MCF 10A (cell line): ENCODE measurements at regions not wholly inside any gene's neighbourhood (a gene's known extent, or its start where the extent isn't known, plus 50 kb on each side); places are given as distances from the start of the nearest gene placed in this dataset.

Source experiments
- BruUV-seq: library from RNA; stranded (reverse); fragments of 400-500 nt; replicated peaks from 2 replicates; lab custom pipeline; 2021; lab: Mats Ljungman, UMichigan
- CTCF ChIA-PET: fragments of 300-600 bp; sonication (Branson Sonifier 250); formaldehyde crosslinking; extraction: SDS; loops from one replicate; lab custom pipeline; 2021; ENCODE audit warnings: antibody characterized with exemption, inconsistent platforms; lab: Yijun Ruan, JAX
- POLR2A ChIA-PET: fragments of 300-600, 350-650 bp; sonication (Branson Sonifier 250); formaldehyde crosslinking; extraction: SDS; loops from one replicate; lab custom pipeline; 2020; ENCODE audit warnings: antibody characterized with exemption, inconsistent platforms; lab: Yijun Ruan, JAX
- DNase-seq: peaks from one replicate; pipeline ENCODE4 v3.0.0-alpha.2; 2018; ENCODE audit not compliant: unreplicated experiment
- H3K27ac Mint-ChIP-seq: one replicate; pipeline ENCODE4 v1.8.0; 2022; ENCODE audit warnings: mild to moderate bottlenecking, low read depth, mixed read lengths; ENCODE audit not compliant: unreplicated experiment
- H3K27me3 Mint-ChIP-seq: one replicate; pipeline ENCODE4 v1.8.0; 2022; ENCODE audit warnings: mixed read lengths; ENCODE audit not compliant: insufficient read depth, unreplicated experiment
- H3K36me3 Mint-ChIP-seq: one replicate; pipeline ENCODE4 v1.8.0; 2022; ENCODE audit warnings: mild to moderate bottlenecking, moderate library complexity, mixed read lengths; ENCODE audit not compliant: insufficient read depth, unreplicated experiment
- H3K4me1 Mint-ChIP-seq: one replicate; pipeline ENCODE4 v1.8.0; 2022; ENCODE audit warnings: mixed read lengths; ENCODE audit not compliant: insufficient read depth, unreplicated experiment
- H3K4me3 Mint-ChIP-seq: one replicate; pipeline ENCODE4 v1.8.0; 2022; ENCODE audit warnings: mild to moderate bottlenecking, moderate library complexity, mixed read lengths; ENCODE audit not compliant: unreplicated experiment
- H3K9me3 Mint-ChIP-seq: one replicate; pipeline ENCODE4 v1.8.0; 2022; ENCODE audit warnings: mixed read lengths; ENCODE audit not compliant: unreplicated experiment
- CTCF ChIP-seq: fragments of 200-600 bp; IDR thresholded peaks from one replicate; pipeline ENCODE4 v1.8.0; 2022; ENCODE audit warnings: antibody characterized with exemption, mild to moderate bottlenecking; ENCODE audit not compliant: unreplicated experiment
- intact Hi-C: fragments of 100-400 bp; cut with micrococcal nuclease; formaldehyde crosslinking; loops from 2 replicates; pipeline ENCODE4 v1.14.1; 2022

GRCh38 chr2:236459393-236459792 is 110.2 kb upstream of the ACKR3 start:
- POLR2A ChIA-PET: no interaction called here
- intact Hi-C loops: no loop called here
- no peak for DNase-seq
- no peaks in the 10 kb centered on the region for H3K9me3 Mint-ChIP-seq
- CTCF ChIA-PET: no interaction called here
- no peak for TF ChIP-seq CTCF
- H3K4me3 Mint-ChIP-seq: no peak overlapping the region
- H3K27ac Mint-ChIP-seq: no peak overlapping the region
- peaks cover 23% of the 10 kb centered on the region for H3K27me3 Mint-ChIP-seq
- no peaks in the 10 kb centered on the region for H3K4me1 Mint-ChIP-seq
- no TSS peak for BruUV-seq
- no peaks in the 10 kb centered on the region for H3K36me3 Mint-ChIP-seq

GRCh38 chr2:236464140-236464539 is 105.5 kb upstream of the ACKR3 start:
- no peaks in the 10 kb centered on the region for H3K36me3 Mint-ChIP-seq

GRCh38 chr2:236472720-236473495 is 96.7 kb upstream of the ACKR3 start:
- H3K4me1 Mint-ChIP-seq: no peaks in the 10 kb centered on the region
- CTCF ChIA-PET: interaction anchor here (0.6 to 1.0 kb wide), 2 partner anchors 39 to 120 kb away, joined by 3 read pairs; no protein-coding TSS in a partner anchor
- intact Hi-C loops: no loop called here
- BruUV-seq: no TSS peak
- POLR2A ChIA-PET: interaction anchor here (0.5 kb wide), 2 partner anchors 24 to 321 kb away, joined by 3 to 4 read pairs; no protein-coding TSS in a partner anchor
- no peak for DNase-seq
- no peaks in the 10 kb centered on the region for H3K9me3 Mint-ChIP-seq
- TF ChIP-seq CTCF: no peak
- no peaks in the 10 kb centered on the region for H3K36me3 Mint-ChIP-seq
- peaks cover 46% of the 10 kb centered on the region for H3K27me3 Mint-ChIP-seq
- no peak overlapping the region for H3K4me3 Mint-ChIP-seq
- H3K27ac Mint-ChIP-seq: no peak overlapping the region

More at GRCh38 chr2:236464140-236464539, 105.5 kb upstream of the ACKR3 start:
- H3K27ac Mint-ChIP-seq: no peak overlapping the region
- DNase-seq: no peak
- intact Hi-C loops: no loop called here
- peaks cover 10% of the 10 kb centered on the region for H3K9me3 Mint-ChIP-seq
- no peaks in the 10 kb centered on the region for H3K4me1 Mint-ChIP-seq
- no peak overlapping the region for H3K4me3 Mint-ChIP-seq
- ChIA-PET POLR2A (no interaction called here), CTCF (no interaction called here)
- H3K27me3 Mint-ChIP-seq: peaks cover 12% of the 10 kb centered on the region
- no peak for TF ChIP-seq CTCF
- BruUV-seq: no TSS peak

- no TSS peak for BruUV-seq
- no peaks in the 10 kb centered on the region for H3K4me1 Mint-ChIP-seq
- no peaks in the 10 kb centered on the region for H3K36me3 Mint-ChIP-seq
- DNase-seq: no peak
- H3K27ac Mint-ChIP-seq: no peak overlapping the region
- peaks cover 52% of the 10 kb centered on the region for H3K27me3 Mint-ChIP-seq
- no peak for TF ChIP-seq CTCF
- no peak overlapping the region for H3K4me3 Mint-ChIP-seq
- H3K9me3 Mint-ChIP-seq: no peaks in the 10 kb centered on the region
- intact Hi-C loops: no loop called here
- ChIA-PET POLR2A (no interaction called here), CTCF (interaction anchor here (1.0 kb wide), 1 partner anchor 121 kb away, joined by 3 read pairs; no protein-coding TSS in a partner anchor)
These were observed 95.9 kb upstream of the ACKR3 start for GRCh38 chr2:236473691-236474090.
